ENCODE measurements at regions not wholly inside any gene's neighbourhood (a gene's known extent, or its start where the extent isn't known, plus 50 kb on each side); places are given as distances from the start of the nearest gene placed in this dataset.

DNA sequence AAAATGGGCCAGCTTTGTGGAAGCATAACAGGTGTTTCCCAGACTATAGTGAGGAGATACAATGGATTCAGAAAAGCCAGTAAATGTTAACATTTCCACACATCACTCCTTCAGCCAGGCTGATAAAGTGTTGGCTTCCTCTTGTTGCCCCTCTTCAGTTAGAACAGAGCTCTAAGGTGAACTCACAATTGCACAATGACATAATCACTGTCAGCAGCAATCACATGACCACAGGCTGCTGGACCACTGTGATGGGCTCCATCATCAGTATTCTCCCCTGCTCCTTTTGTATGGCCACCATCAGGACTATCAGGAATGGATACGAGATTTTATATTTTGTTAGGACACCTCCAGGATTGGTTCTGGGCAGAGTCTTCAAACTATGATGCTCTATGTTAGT is 849.4 kb upstream of the GHITM start:
- no peak for DNase-seq
- H3K9me3 ChIP-seq (ENCODE audit: severe bottlenecking) = no peaks in the 10 kb centered on the region
- no peaks in the 10 kb centered on the region for H3K27me3 ChIP-seq (ENCODE audit: insufficient read depth, low read depth, severe bottlenecking)
- no peaks in the 10 kb centered on the region for H3K36me3 ChIP-seq
- TF ChIP-seq, protein P1, sequence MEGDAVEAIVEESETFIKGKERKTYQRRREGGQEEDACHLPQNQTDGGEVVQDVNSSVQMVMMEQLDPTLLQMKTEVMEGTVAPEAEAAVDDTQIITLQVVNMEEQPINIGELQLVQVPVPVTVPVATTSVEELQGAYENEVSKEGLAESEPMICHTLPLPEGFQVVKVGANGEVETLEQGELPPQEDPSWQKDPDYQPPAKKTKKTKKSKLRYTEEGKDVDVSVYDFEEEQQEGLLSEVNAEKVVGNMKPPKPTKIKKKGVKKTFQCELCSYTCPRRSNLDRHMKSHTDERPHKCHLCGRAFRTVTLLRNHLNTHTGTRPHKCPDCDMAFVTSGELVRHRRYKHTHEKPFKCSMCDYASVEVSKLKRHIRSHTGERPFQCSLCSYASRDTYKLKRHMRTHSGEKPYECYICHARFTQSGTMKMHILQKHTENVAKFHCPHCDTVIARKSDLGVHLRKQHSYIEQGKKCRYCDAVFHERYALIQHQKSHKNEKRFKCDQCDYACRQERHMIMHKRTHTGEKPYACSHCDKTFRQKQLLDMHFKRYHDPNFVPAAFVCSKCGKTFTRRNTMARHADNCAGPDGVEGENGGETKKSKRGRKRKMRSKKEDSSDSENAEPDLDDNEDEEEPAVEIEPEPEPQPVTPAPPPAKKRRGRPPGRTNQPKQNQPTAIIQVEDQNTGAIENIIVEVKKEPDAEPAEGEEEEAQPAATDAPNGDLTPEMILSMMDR (IDR thresholded peaks at IDR 0.05; ENCODE audit: low read depth, low read length) = no peak
- no peak overlapping the region for H3K4me3 ChIP-seq (ENCODE audit: low read depth, low read length)
- no peak overlapping the region for H3K27ac ChIP-seq

DNA sequence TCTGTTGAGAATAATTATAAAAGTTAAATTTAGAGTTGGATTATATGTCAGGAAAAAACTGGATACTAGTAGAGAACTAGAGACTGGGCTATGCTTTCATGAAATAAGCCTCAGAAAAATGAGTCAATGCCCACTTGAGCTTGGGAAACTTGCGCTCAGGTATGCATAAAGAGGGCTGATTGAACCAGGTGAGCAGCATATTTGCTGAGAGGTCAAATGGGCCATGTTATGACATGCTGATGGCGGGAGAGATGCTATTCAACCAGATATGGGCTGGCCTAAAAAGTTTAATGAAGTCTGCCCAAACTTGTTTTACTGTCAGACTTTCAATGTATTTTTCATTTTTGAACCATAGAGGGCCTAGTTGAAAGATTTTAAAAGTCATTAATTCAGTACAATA is 837.6 kb upstream of the GHITM start:
- H3K27ac ChIP-seq = no peak overlapping the region
- no peaks in the 10 kb centered on the region for H3K27me3 ChIP-seq (ENCODE audit: insufficient read depth, low read depth, severe bottlenecking)
- H3K9me3 ChIP-seq (ENCODE audit: severe bottlenecking) = no peaks in the 10 kb centered on the region
- H3K36me3 ChIP-seq = no peaks in the 10 kb centered on the region
- DNase-seq = no peak
- TF ChIP-seq, protein P1 (IDR thresholded peaks at IDR 0.05; ENCODE audit: low read depth, low read length) = no peak
- no peak overlapping the region for H3K4me3 ChIP-seq (ENCODE audit: low read depth, low read length)

DNA sequence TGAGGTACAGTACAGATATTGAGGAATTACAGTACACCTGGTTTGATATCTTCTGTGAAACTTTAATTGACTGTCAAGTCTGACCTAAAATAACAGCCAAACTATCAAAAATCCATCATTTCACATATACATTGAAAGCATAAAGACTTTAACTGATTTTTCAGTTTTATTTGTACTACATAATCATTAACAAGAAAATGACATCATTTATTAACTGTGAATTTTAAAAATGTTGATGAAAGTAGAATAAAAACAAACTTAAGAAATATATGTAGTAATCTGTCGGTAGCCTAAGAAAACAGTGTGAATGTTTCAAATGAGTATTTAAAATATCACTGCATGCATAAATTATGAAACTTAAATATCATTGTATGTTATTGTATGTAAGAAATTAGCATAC is 836.7 kb upstream of the GHITM start:
- DNase-seq = no peak
- Histone ChIP-seq H3K36me3 (no peaks in the 10 kb centered on the region), H3K27ac (no peak overlapping the region), H3K4me3 (ENCODE audit: low read depth, low read length) (no peak overlapping the region), H3K9me3 (ENCODE audit: severe bottlenecking) (no peaks in the 10 kb centered on the region), H3K27me3 (ENCODE audit: insufficient read depth, low read depth, severe bottlenecking) (no peaks in the 10 kb centered on the region)
- TF ChIP-seq, protein P1 (IDR thresholded peaks at IDR 0.05; ENCODE audit: low read depth, low read length) = no peak

DNA sequence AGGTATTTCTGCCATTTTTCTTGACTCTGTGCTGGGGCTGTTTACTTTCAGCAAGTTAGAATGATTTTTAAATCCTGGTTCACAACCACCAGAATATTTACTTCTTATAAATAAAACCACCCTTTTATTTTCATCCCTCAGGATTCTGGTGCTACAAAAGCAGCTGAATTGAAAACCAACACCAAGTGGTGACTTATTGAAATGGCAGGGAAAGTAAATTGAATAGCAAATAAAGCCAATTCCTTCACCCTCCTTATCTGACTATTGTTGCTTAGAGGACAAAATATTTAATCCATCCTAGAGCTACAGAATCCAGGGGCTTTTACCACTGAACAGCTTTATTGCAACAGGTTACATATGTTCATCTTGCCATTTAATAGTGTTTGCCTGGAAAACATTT is 828.6 kb upstream of the GHITM start:
- Histone ChIP-seq H3K27me3 (ENCODE audit: insufficient read depth, low read depth, severe bottlenecking) (no peaks in the 10 kb centered on the region), H3K27ac (no peak overlapping the region), H3K4me3 (ENCODE audit: low read depth, low read length) (no peak overlapping the region), H3K9me3 (ENCODE audit: severe bottlenecking) (no peaks in the 10 kb centered on the region), H3K36me3 (no peaks in the 10 kb centered on the region)
- no peak for DNase-seq
- TF ChIP-seq, protein P1 (IDR thresholded peaks at IDR 0.05; ENCODE audit: low read depth, low read length) = no peak

DNA sequence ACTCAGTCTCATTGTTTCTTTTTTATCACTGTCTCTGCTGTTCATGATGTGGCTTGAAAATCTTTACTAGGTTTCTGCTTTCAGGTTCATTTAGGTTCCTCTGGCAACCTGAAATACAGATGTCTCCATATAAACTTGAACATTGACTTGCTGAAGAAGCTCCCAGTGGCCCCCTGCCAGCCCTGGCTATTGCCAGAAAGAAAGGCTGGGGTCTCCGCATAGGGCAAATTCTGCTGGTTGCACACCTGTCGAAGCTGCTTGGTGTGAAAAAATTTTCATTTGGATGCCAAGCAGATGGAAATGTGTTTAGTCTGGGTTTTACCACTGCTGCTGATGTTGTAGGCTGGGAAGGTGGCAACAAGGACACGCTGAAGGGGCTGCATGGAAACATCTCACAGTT is 826.7 kb upstream of the GHITM start:
- DNase-seq = no peak
- TF ChIP-seq, protein P1 (IDR thresholded peaks at IDR 0.05; ENCODE audit: low read depth, low read length) = no peak

DNA sequence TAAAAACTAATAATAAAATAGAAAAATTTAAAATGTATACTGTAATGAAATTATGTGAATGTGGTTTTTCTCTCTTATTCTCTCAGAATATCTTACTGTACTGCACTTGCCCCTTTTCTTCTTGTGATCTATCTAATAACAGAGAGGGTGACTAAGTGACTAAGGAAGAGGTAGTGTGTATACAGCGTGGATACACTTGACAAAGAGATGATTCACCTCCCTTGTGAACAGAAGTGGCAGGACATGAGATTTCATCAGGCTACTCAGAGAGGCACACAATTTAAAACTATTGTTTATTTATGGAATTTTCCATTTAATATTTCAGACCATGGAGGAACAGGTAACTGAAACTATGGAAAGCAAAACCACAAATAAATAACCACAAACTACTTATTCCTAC is 806.6 kb upstream of the GHITM start:
- no peaks in the 10 kb centered on the region for H3K27me3 ChIP-seq (ENCODE audit: insufficient read depth, low read depth, severe bottlenecking)
- no peaks in the 10 kb centered on the region for H3K36me3 ChIP-seq
- no peak overlapping the region for H3K4me3 ChIP-seq (ENCODE audit: low read depth, low read length)
- H3K9me3 ChIP-seq (ENCODE audit: severe bottlenecking) = no peaks in the 10 kb centered on the region
- TF ChIP-seq, protein P1 (IDR thresholded peaks at IDR 0.05; ENCODE audit: low read depth, low read length) = no peak
- no peak overlapping the region for H3K27ac ChIP-seq
- DNase-seq = no peak

More for the DNA sequence above, 826.7 kb upstream of the GHITM start:
- H3K27ac ChIP-seq = no peak overlapping the region
- no peaks in the 10 kb centered on the region for H3K27me3 ChIP-seq (ENCODE audit: insufficient read depth, low read depth, severe bottlenecking)
- H3K9me3 ChIP-seq (ENCODE audit: severe bottlenecking) = no peaks in the 10 kb centered on the region
- no peaks in the 10 kb centered on the region for H3K36me3 ChIP-seq
- no peak overlapping the region for H3K4me3 ChIP-seq (ENCODE audit: low read depth, low read length)
